HG02678 (cell line): ENCODE measurements at regions not wholly inside any gene's neighbourhood (a gene's known extent, or its start where the extent isn't known, plus 50 kb on each side); places are given as distances from the start of the nearest gene placed in this dataset.

ENCODE experiments used
- ATAC-seq: cut with Tn5 transposase; IDR thresholded peaks from one replicate; pipeline ENCODE4 v1.9.1; 2021; ENCODE audit warnings: mild to moderate bottlenecking, moderate library complexity; ENCODE audit not compliant: unreplicated experiment

GRCh38 chr4:24070117-24070516, 180.3 kb upstream of the PPARGC1A start:
- no peak for ATAC-seq

- ATAC-seq = no peak
These were observed 177.7 kb upstream of the PPARGC1A start for GRCh38 chr4:24067367-24068193.

GRCh38 chr4:24065974-24066373, 176.1 kb upstream of the PPARGC1A start:
- ATAC-seq = no peak

GRCh38 chr4:24063731-24064130, 173.9 kb upstream of the PPARGC1A start:
- no peak for ATAC-seq

GRCh38 chr4:24060932-24061331, 171.1 kb upstream of the PPARGC1A start:
- no peak for ATAC-seq

GRCh38 chr4:24059839-24060238, 170.0 kb upstream of the PPARGC1A start:
- ATAC-seq = no peak

GRCh38 chr4:24057915-24058559, 168.2 kb upstream of the PPARGC1A start:
- no peak for ATAC-seq

- no peak for ATAC-seq
These were observed 166.4 kb upstream of the PPARGC1A start for GRCh38 chr4:24056289-24056688.

- no peak for ATAC-seq
These were observed 165.8 kb upstream of the PPARGC1A start for GRCh38 chr4:24055623-24056022.

- ATAC-seq = no peak
These were observed 165.1 kb upstream of the PPARGC1A start for GRCh38 chr4:24054910-24055309.

GRCh38 chr4:24053934-24054333, 164.1 kb upstream of the PPARGC1A start:
- ATAC-seq = no peak

- no peak for ATAC-seq
These were observed 155.1 kb upstream of the PPARGC1A start for GRCh38 chr4:24044610-24045589.

- ATAC-seq = no peak
These were observed 152.2 kb upstream of the PPARGC1A start for GRCh38 chr4:24042094-24042493.

- no peak for ATAC-seq
These were observed 151.0 kb upstream of the PPARGC1A start for GRCh38 chr4:24040811-24041210.

- ATAC-seq = no peak
These were observed 143.8 kb upstream of the PPARGC1A start for GRCh38 chr4:24033626-24034025.

GRCh38 chr4:24032371-24032989, 142.6 kb upstream of the PPARGC1A start:
- ATAC-seq = no peak

GRCh38 chr4:24026596-24026995, 136.7 kb upstream of the PPARGC1A start:
- no peak for ATAC-seq

- no peak for ATAC-seq
These were observed 134.8 kb upstream of the PPARGC1A start for GRCh38 chr4:24024605-24025004.

GRCh38 chr4:24024157-24024556, 134.3 kb upstream of the PPARGC1A start:
- no peak for ATAC-seq

- ATAC-seq = no peak
These were observed 125.9 kb upstream of the PPARGC1A start for GRCh38 chr4:24015782-24016181.
